GM18909 (cell line): ENCODE measurements at regions not wholly inside any gene's neighbourhood (a gene's known extent, or its start where the extent isn't known, plus 50 kb on each side); places are given as distances from the start of the nearest gene placed in this dataset.

ENCODE experiments used
- ATAC-seq: cut with Tn5 transposase; IDR thresholded peaks from one replicate; pipeline ENCODE4 v1.9.1; 2021; ENCODE audit warnings: mild to moderate bottlenecking; ENCODE audit not compliant: unreplicated experiment, poor library complexity

DNA sequence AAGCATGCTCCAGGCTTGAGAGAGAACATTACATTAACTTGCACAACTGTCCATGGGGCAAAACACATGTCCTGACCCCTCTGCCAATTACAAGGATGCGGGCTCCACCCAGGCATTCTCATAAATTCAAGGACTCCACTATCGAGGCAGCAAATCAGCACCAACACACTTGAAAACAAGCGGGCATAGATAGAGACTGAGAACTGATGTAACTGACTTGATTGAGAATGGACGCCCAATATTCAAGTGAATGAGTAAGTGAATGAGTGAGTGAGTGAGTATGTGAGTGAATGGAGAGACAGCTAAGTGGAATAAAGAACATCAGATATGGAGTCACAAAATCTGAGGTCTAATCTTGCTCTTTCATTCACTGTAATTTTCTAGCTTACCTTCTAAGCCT, 75.0 kb upstream of the VSTM2B start:
- no peak for ATAC-seq

DNA sequence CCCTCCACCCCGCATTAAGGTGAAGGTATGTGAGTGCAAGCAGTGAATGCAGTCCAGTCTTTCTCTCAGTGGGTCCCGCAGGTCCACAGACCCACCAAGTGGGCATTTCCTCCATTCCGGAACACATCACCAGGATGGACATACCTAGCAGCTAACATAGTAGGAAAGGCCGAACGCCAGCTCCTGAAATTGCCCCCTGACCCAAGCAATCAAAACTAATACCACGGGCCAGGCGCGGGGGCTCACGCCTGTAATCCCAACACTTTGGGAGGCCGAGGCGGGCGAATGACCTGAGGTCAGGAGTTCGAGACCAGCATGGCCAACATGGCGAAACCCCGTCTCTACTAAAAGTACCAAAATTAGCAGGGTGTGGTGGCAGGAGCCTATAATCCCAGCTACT, 71.7 kb upstream of the VSTM2B start:
- no peak for ATAC-seq

DNA sequence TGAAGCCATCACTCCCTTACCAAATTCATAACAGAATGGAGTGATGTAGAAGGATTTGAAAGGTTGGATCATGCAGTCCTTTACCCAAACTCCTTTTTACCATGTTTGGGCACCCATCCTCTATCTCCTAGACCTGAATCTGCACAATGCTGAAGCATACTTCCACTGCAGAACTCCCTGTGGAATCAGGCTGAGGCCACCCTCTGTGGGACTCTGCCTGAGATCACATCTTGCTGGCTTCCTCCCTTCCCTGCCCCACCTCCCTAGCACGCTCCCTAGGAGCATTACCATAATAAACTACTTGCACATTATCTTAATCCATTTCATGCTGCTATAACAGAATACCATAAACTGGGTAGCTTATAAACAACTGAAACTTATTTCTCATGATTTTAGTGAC, 68.4 kb upstream of the VSTM2B start:
- ATAC-seq: no peak

DNA sequence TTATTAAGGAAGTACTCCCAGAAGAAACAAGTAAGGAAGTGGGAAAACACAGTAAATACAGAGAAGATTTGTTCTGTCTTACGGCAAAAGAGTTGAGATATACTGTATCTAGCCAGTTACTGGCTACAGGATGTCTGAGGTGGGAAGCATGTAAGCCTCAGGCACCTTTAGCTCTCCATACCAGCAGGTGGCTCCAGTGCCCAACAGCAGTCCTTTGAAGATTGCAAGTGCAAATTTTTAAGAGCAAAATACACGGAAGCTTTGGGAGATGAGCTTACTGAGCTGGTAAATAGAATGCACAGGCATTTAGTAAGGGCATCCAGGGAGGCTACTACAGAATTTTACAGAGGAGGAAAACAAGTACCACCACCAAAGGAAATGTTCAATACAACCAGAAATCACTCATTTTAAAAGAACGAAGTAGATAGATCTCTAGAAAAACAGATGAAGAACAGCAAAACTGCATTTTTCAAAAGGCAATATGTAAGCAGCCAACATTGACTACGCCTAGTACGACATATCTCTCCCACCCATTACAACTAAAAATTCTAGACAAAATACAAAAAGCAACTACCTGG, 57.9 kb upstream of the VSTM2B start:
- ATAC-seq: no peak

DNA sequence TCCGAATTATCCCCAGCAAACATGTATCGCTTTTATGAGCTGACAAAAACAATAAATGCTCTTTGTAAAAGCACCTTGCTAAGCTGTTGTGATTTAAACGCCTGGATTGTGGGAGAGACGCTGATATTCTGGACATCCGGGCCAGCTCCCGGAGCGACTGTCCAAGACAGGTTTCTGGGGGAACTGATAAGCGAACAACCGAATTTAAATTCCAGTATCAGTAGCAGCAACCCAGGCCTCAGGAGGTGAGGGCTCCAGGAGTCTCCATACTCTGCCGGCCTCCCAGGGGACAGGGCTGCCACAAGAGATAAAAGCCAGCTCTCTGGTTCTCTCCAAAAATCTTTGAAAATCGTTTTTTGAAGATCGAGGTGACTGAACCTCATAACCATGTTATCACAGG, 50.3 kb upstream of the VSTM2B start:
- ATAC-seq: no peak
